GM12875 (cell line): ENCODE measurements at regions not wholly inside any gene's neighbourhood (a gene's known extent, or its start where the extent isn't known, plus 50 kb on each side); places are given as distances from the start of the nearest gene placed in this dataset.

ENCODE experiments used
- H3K4me3 ChIP-seq: one replicate; pipeline ENCODE4 v1.5.1; 2011; ENCODE audit warnings: low read depth, low read length, control low read depth
- TF ChIP-seq, protein P1 (sequence below): IDR thresholded peaks from 2 replicates; pipeline ENCODE4 v1.5.1; 2011; ENCODE audit warnings: low read depth, mild to moderate bottlenecking, control low read depth, inconsistent platforms, low read length, moderate library complexity, borderline replicate concordance; ENCODE audit not compliant: insufficient read depth

DNA sequence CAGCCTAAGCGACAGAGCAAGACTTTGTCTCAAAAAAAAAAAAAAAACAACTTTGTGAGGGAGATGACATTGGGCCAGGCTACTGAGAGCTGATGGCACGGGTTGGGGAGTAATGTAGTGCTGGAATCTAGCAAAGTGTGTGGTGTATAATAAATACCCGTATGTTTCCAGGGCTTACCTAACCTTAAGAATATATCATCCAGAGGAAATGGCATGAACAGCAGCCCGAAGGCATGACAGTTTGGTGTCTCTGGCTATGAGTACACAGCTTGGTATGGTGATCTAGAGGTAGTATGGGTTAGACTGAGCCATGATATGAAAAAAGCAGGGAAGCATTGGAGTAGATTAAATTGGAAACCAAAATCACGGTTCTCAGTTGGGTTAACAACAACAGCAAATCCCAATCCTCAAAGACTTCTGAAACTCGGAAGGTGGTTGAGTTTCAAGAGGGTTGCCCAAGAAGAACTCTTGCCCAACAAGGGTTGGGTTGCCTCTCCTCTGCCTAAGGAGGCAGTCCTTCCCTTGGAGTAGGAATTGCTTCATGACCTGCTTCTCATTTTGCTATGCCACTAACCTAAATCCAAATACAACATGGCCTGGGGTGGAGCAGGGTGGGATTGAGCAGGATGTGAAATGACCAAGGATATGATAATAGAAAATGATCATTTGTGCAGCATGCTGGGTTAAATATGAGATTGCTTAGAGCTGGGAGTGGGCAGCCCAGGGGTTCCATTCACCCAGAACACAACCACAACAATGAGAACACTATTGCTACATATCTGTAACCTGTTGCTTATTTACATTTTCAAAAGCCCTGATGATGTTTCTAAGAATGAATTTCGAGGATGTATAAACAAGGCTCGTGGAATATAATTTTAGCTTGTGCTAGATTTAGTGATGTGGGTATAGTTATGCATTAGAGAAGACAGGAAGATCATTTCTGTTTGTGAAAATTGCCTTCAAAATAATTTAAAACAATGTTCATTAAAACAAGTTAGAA, 64.6 kb upstream of the ZFR start:
- no peak overlapping the region for H3K4me3 ChIP-seq
- TF ChIP-seq, protein P1, sequence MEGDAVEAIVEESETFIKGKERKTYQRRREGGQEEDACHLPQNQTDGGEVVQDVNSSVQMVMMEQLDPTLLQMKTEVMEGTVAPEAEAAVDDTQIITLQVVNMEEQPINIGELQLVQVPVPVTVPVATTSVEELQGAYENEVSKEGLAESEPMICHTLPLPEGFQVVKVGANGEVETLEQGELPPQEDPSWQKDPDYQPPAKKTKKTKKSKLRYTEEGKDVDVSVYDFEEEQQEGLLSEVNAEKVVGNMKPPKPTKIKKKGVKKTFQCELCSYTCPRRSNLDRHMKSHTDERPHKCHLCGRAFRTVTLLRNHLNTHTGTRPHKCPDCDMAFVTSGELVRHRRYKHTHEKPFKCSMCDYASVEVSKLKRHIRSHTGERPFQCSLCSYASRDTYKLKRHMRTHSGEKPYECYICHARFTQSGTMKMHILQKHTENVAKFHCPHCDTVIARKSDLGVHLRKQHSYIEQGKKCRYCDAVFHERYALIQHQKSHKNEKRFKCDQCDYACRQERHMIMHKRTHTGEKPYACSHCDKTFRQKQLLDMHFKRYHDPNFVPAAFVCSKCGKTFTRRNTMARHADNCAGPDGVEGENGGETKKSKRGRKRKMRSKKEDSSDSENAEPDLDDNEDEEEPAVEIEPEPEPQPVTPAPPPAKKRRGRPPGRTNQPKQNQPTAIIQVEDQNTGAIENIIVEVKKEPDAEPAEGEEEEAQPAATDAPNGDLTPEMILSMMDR: no peak

DNA sequence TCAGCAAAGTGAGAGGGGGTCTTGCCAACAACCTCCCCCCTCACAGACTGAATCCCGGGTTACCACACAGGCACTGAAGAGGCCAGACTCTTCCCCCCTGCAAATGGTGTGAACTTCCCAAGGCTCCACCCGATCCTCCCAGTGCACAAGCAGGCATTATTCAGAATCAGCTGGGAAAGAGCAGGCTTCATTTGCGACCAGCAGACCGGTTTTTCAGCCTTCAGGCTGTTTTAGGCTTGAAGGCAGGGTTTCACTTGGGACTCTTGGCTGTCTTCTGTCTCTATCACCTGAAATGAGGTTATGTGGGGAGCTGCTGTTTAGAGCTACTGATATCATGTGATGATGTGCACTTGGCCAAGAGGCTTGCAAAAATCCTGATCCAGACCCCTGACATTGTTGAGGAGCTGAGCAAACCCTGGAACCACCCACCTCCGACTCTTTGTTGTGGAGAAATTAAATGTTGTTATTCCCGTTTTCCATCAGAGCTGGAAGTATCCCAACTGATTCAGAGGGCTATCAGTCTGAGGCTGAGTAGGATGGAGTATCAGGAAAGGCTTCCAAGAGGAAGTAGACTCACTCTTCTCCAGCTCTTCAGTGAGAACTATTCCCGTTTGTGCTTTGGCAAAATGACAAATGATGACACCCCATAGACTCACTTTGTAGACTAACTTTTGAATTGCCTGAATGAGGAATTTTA, 63.3 kb upstream of the ZFR start:
- TF ChIP-seq, protein P1: no peak
- H3K4me3 ChIP-seq: no peak overlapping the region

DNA sequence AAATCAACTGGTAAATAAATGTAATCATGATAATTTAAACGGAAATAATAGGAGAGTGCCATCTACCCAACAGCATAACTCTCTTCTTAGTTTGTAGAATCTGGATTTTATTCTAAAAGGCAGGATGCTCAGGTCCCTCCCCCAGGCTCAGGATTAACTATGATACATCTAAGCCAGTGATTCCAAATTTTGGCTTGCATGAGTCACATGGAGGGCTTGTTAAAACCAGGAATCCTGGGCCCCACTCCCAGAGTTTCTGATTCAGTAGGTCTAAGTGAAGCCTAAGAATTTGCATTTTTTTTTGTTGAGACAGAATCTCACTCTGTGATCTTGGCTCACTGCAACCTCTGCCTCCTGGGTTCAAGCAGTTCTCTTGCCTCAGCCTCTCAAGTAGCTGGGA, 62.3 kb upstream of the ZFR start:
- TF ChIP-seq, protein P1: no peak
- no peak overlapping the region for H3K4me3 ChIP-seq

DNA sequence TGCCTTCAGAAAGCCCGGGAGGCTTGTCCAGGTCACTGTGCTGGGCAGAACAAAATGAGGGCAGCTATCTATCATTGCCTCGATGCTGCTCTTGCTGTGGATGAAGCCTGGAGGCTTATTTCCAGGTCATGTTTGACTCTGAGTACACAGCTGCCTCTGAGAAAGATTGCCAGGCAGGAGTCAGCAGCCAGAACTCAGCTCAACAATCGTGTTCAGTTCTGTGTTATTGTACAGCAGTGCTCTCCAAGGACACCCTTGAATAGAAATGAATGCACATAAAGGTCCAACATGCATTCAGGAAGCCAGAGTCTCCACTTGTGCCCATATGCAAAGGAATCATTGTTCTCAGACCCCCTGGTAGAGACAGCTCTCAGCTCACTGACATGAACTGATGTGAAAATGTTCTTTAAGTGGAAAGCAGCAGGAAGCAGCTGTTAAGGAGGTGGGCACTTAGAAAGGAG, 61.7 kb upstream of the ZFR start:
- TF ChIP-seq, protein P1: no peak
- no peak overlapping the region for H3K4me3 ChIP-seq

DNA sequence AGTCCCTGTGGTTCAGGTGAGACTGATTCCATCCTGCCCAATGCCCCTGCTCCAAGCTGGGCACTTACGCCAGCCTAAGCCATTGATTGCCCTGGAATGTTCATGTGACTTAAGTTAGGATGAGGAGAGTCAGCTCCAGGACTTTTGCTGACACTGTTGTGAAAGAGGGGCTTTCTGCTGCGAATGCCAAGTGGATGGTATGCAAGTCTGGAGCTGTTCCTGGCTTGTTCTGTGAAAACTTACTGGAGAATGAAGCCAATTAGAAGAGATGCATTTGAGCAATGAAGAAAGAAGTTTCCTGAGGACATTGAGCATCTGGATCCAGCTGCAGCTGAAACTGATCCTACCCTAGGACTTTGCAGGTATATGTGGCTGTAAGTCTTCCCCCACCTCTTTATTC, 61.2 kb upstream of the ZFR start:
- TF ChIP-seq, protein P1: no peak
- H3K4me3 ChIP-seq: no peak overlapping the region

DNA sequence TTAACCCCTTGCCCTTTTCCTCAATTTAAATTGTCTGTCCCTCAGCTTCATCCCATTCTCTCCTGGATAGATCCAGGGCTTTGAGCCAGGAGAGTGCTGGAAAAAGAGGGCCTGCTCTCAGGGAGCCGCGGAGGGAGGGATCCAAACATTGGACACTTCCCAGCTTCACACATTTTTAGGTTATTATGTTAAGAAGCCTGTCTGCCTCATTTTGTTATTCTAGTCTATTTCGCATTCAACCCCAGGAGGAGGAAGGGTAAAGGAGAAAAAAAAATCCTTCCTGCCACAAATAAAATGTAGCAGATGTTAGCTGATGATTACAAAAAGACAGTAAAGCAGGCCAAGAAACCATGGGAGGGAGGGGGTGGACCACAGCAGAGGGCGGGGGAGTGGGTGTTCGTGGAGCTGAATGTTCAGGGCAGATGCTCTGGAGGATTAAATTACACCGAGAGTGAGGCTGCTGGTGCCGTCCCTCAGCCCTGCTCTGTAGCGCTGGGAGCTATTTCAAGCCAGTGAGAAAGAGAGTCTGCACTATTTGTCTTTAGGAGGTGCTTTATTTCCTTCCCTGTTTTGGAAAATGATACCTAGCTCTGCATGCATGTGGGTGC, 60.6 kb upstream of the ZFR start:
- TF ChIP-seq, protein P1: no peak
- no peak overlapping the region for H3K4me3 ChIP-seq
